CD8-positive, alpha-beta memory T cell (primary cell): ENCODE measurements at regions not wholly inside any gene's neighbourhood (a gene's known extent, or its start where the extent isn't known, plus 50 kb on each side); places are given as distances from the start of the nearest gene placed in this dataset.
"Not testable (repeated sequence)": the region's sequence is repeated elsewhere in the genome, so short reads cannot be mapped to it uniquely, and the experiment has no call there.

ENCODE experiments used
- CTCF ChIA-PET: fragments of 350-600 bp; sonication (Branson Sonifier 250); formaldehyde crosslinking; loops from one replicate; lab custom pipeline; 2021; ENCODE audit warnings: antibody characterized with exemption; lab: Charles Lee
- POLR2A ChIA-PET: fragments of 350-600 bp; sonication (Branson Sonifier 250); formaldehyde crosslinking; loops from one replicate; lab custom pipeline; 2021; ENCODE audit warnings: antibody characterized with exemption; lab: Charles Lee
- DNase-seq, 5 donors: peaks; one replicate each; pipeline versions ENCODE4 v3.0.0 to v3.0.0-alpha.2; 2020 to 2022; ENCODE audit warnings: mixed read lengths in 1 of 5
- H3K27ac ChIP-seq: one replicate; pipeline ENCODE4 v1.7.0; 2013; ENCODE audit warnings: low read depth, mild to moderate bottlenecking, low read length, moderate library complexity
- H3K27me3 ChIP-seq: 2 replicates; pipeline ENCODE4 v1.7.0; 2013; ENCODE audit warnings: low read length, mild to moderate bottlenecking; ENCODE audit not compliant: insufficient read depth, poor library complexity, severe bottlenecking
- H3K36me3 ChIP-seq: 2 replicates; pipeline ENCODE4 v1.7.0; 2013; ENCODE audit warnings: mild to moderate bottlenecking, low read length, moderate library complexity; ENCODE audit not compliant: insufficient read depth
- H3K4me1 ChIP-seq: 2 replicates; pipeline ENCODE4 v1.7.0; 2013; ENCODE audit warnings: mild to moderate bottlenecking, low read length, moderate library complexity; ENCODE audit not compliant: insufficient read depth
- H3K4me3 ChIP-seq: 2 replicates; pipeline ENCODE4 v1.7.0; 2013; ENCODE audit warnings: mild to moderate bottlenecking, low read length
- H3K9me3 ChIP-seq: 2 replicates; pipeline ENCODE4 v1.7.0; 2013; ENCODE audit warnings: mild to moderate bottlenecking, low read length
- H3K27ac Mint-ChIP-seq, 8 donors: one replicate each; pipeline ENCODE4 v1.8.0; 2020 to 2021; ENCODE audit warnings: mixed read lengths in 8 of 8, mild to moderate bottlenecking in 6 of 8, inconsistent platforms in 3 of 8, moderate library complexity in 3 of 8
- H3K27me3 Mint-ChIP-seq, 2 donors: one replicate each; pipeline ENCODE4 v1.8.0; 2020 to 2021; ENCODE audit warnings: mixed read lengths in 2 of 2, mild to moderate bottlenecking in 1 of 2, moderate library complexity in 1 of 2
- H3K36me3 Mint-ChIP-seq, 3 donors: one replicate each; pipeline ENCODE4 v1.8.0; 2020 to 2021; ENCODE audit warnings: mixed read lengths in 3 of 3, inconsistent platforms in 1 of 3, mild to moderate bottlenecking in 1 of 3
- H3K4me1 Mint-ChIP-seq, 3 donors: one replicate each; pipeline ENCODE4 v1.8.0; 2020 to 2021; ENCODE audit warnings: mixed read lengths in 3 of 3, inconsistent platforms in 1 of 3, mild to moderate bottlenecking in 1 of 3
- H3K4me3 Mint-ChIP-seq, 7 donors: one replicate each; pipeline ENCODE4 v1.8.0; 2020 to 2021; ENCODE audit warnings: mixed read lengths in 7 of 7, mild to moderate bottlenecking in 6 of 7, moderate library complexity in 4 of 7, inconsistent platforms in 2 of 7
- H3K9me3 Mint-ChIP-seq, 5 donors: one replicate each; pipeline ENCODE4 v1.8.0; 2020 to 2022; ENCODE audit warnings: mixed read lengths in 5 of 5, mild to moderate bottlenecking in 3 of 5, moderate library complexity in 2 of 5, inconsistent platforms in 1 of 5

DNA sequence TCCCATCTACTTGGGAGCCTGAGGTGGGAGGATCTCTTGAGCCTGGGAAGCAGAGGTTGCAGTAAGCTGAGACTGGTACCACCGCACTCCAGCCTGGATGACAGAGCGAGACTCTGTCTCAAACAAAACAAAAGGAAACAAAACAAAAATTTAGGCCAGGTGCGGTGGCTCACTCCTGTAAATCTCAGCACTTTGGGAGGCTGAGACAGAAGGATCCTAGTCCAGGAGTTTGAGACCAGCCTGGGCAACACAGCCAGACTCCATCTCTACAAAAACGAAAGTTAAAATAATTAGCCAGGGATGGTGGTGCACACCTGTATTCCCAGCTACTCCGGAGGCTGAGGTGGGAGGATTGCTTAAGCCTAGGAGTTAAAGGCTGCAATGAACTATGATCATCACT lies 183.2 kb upstream of the ZNF217 start:
- H3K36me3 Mint-ChIP-seq = no peaks in the 10 kb centered on the region
- ChIA-PET CTCF (no interaction called here), POLR2A (no interaction called here)
- H3K4me1 Mint-ChIP-seq = no peaks in the 10 kb centered on the region
- DNase-seq = no peak
- Histone ChIP-seq H3K4me1 (no peaks in the 10 kb centered on the region), H3K36me3 (no peaks in the 10 kb centered on the region), H3K4me3 (no peak overlapping the region), H3K9me3 (no peaks in the 10 kb centered on the region), H3K27ac (no peak overlapping the region), H3K27me3 (no peaks in the 10 kb centered on the region)
- peak overlapping the region in 1 of 8 donors; percentile 43 for H3K27ac Mint-ChIP-seq
- no peaks in the 10 kb centered on the region for H3K9me3 Mint-ChIP-seq
- H3K27me3 Mint-ChIP-seq = peaks cover 0 to 2% of the 10 kb centered on the region in 2 donors
- no peak overlapping the region for H3K4me3 Mint-ChIP-seq

- CTCF ChIA-PET = interaction anchor here (1.8 kb wide), 1 partner anchor 18 kb away, joined by 4 read pairs; no protein-coding TSS in a partner anchor
- Mint-ChIP-seq H3K4me1 (no peaks in the 10 kb centered on the region), H3K4me3 (no peak overlapping the region), H3K27ac (peak overlapping the region in 1 of 8 donors; percentile 71), H3K27me3 (peaks cover 0 to 2% of the 10 kb centered on the region in 2 donors), H3K9me3 (no peaks in the 10 kb centered on the region), H3K36me3 (no peaks in the 10 kb centered on the region)
- DNase-seq = no peak
- POLR2A ChIA-PET = interaction anchor here (0.5 kb wide), 1 partner anchor 10 kb away, joined by 3 read pairs; no protein-coding TSS in a partner anchor
- Histone ChIP-seq H3K27ac (no peak overlapping the region), H3K27me3 (no peaks in the 10 kb centered on the region), H3K4me3 (no peak overlapping the region), H3K36me3 (no peaks in the 10 kb centered on the region), H3K4me1 (no peaks in the 10 kb centered on the region), H3K9me3 (no peaks in the 10 kb centered on the region)
These were observed 181.0 kb upstream of the ZNF217 start for GRCh38 chr20:53774461-53775203.

GRCh38 chr20:53773792-53774401 lies 180.3 kb upstream of the ZNF217 start:
- ChIA-PET POLR2A (no interaction called here), CTCF (interaction anchor here (1.8 kb wide), 1 partner anchor 17 kb away, joined by 4 read pairs; no protein-coding TSS in a partner anchor)
- no peak overlapping the region for H3K27ac ChIP-seq
- no peaks in the 10 kb centered on the region for H3K9me3 ChIP-seq
- Mint-ChIP-seq H3K4me1 (no peaks in the 10 kb centered on the region), H3K9me3 (no peaks in the 10 kb centered on the region), H3K27ac (no peak overlapping the region), H3K4me3 (no peak overlapping the region), H3K36me3 (no peaks in the 10 kb centered on the region), H3K27me3 (peaks cover 0 to 2% of the 10 kb centered on the region in 2 donors)
- H3K4me1 ChIP-seq = no peaks in the 10 kb centered on the region
- no peaks in the 10 kb centered on the region for H3K36me3 ChIP-seq
- no peaks in the 10 kb centered on the region for H3K27me3 ChIP-seq
- no peak overlapping the region for H3K4me3 ChIP-seq
- no peak for DNase-seq

DNA sequence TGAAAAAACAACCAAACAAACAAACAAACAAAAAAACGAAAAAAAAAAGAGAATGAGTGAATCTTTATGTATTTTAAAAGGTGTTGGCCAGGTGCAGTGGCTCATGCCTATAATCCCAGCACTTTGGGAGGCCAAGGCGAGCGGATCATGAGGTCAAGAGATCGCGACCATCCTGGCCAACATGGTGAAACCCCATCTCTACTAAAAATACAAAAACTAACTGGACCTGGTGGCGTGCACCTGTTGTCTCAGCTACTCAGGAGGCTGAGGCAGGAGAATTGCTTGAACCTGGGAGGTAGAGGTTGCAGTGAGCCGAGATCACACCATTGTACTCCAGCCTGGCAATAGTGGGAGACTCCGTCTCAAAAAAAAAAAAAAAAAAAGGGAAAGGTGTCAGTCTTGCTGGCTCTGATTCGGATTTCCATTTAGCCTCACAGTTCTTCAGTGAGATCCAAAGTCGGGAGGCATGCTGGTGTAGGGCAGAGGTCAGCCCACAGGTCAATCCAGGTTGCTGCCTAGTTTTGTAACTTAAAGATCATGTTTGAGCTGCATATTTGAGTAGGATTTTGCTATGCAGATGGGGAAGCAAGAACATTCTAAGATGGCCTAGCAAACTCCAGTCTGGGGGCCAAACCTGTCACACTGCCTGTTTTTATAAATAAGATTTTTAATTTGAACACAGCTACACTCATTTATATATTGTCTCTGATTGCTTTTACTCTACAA lies 179.6 kb upstream of the ZNF217 start:
- H3K27ac Mint-ChIP-seq, H3K36me3 ChIP-seq, H3K4me1 Mint-ChIP-seq, H3K36me3 Mint-ChIP-seq, POLR2A ChIA-PET, H3K27me3 ChIP-seq, H3K4me1 ChIP-seq, H3K4me3 ChIP-seq, H3K9me3 ChIP-seq, H3K27ac ChIP-seq, H3K9me3 Mint-ChIP-seq, DNase-seq, H3K27me3 Mint-ChIP-seq, H3K4me3 Mint-ChIP-seq: not testable (repeated sequence)
- CTCF ChIA-PET = interaction anchor here (1.8 kb wide), 1 partner anchor 17 kb away, joined by 4 read pairs; no protein-coding TSS in a partner anchor

DNA sequence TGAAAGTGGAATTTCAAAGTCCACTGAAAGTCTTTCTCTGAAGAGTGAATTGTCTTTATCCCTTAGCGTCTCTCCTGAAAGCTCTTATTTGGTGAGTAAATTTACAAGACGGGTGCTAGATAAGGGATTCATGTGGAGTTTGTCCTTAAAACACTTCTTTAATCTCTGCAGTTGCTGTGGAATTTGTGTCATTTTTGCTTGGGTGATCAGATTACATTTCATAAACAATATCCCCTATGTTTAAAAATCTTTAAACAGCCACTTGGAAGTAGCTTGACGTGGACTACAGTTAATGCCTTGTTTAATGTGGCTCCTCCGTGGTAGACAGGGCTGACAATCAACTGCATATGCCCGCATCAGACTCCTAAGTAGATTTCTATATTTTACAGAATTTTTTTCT lies 175.4 kb upstream of the ZNF217 start:
- no peaks in the 10 kb centered on the region for H3K36me3 ChIP-seq
- no peak overlapping the region for H3K4me3 ChIP-seq
- H3K4me1 Mint-ChIP-seq = peaks cover 4 to 5% (median 5%) of the 10 kb centered on the region in 3 donors
- H3K9me3 Mint-ChIP-seq = no peaks in the 10 kb centered on the region
- H3K4me1 ChIP-seq = no peaks in the 10 kb centered on the region
- H3K27ac ChIP-seq = no peak overlapping the region
- no peaks in the 10 kb centered on the region for H3K27me3 ChIP-seq
- POLR2A ChIA-PET = no interaction called here
- H3K4me3 Mint-ChIP-seq = no peak overlapping the region
- no peak overlapping the region for H3K27ac Mint-ChIP-seq
- DNase-seq = no peak
- H3K27me3 Mint-ChIP-seq = no peaks in the 10 kb centered on the region
- no peaks in the 10 kb centered on the region for H3K36me3 Mint-ChIP-seq
- CTCF ChIA-PET = interaction anchor here (1.1 kb wide), 1 partner anchor 146 kb away, joined by 3 read pairs; no protein-coding TSS in a partner anchor
- H3K9me3 ChIP-seq = no peaks in the 10 kb centered on the region

GRCh38 chr20:53768329-53768728 lies 174.7 kb upstream of the ZNF217 start:
- peaks cover 0 to 2% (median 0%) of the 10 kb centered on the region in 5 donors for H3K9me3 Mint-ChIP-seq
- Histone ChIP-seq H3K27me3 (no peaks in the 10 kb centered on the region), H3K27ac (no peak overlapping the region), H3K9me3 (no peaks in the 10 kb centered on the region), H3K4me1 (no peaks in the 10 kb centered on the region), H3K36me3 (no peaks in the 10 kb centered on the region), H3K4me3 (no peak overlapping the region)
- H3K4me1 Mint-ChIP-seq = peaks cover 4 to 5% (median 5%) of the 10 kb centered on the region in 3 donors
- CTCF ChIA-PET = interaction anchor here (1.1 kb wide), 1 partner anchor 147 kb away, joined by 3 read pairs; no protein-coding TSS in a partner anchor
- H3K36me3 Mint-ChIP-seq = no peaks in the 10 kb centered on the region
- H3K4me3 Mint-ChIP-seq = no peak overlapping the region
- DNase-seq = no peak
- POLR2A ChIA-PET = no interaction called here
- no peaks in the 10 kb centered on the region for H3K27me3 Mint-ChIP-seq
- H3K27ac Mint-ChIP-seq = no peak overlapping the region

- Histone ChIP-seq H3K27me3 (no peaks in the 10 kb centered on the region), H3K4me1 (no peaks in the 10 kb centered on the region), H3K27ac (no peak overlapping the region), H3K4me3 (no peak overlapping the region), H3K36me3 (no peaks in the 10 kb centered on the region), H3K9me3 (no peaks in the 10 kb centered on the region)
- DNase-seq = no peak
- Mint-ChIP-seq H3K4me1 (peaks cover 4 to 5% (median 5%) of the 10 kb centered on the region in 3 donors), H3K4me3 (peak overlapping the region in 2 of 7 donors; percentile 12 to 30), H3K27me3 (no peaks in the 10 kb centered on the region), H3K36me3 (no peaks in the 10 kb centered on the region), H3K9me3 (peaks cover 0 to 2% (median 0%) of the 10 kb centered on the region in 5 donors), H3K27ac (peak overlapping the region in 3 of 8 donors; percentile 5 to 81 (median 35))
- ChIA-PET CTCF (no interaction called here), POLR2A (interaction anchor here (1.2 kb wide), 1 partner anchor 13 kb away, joined by 3 read pairs; no protein-coding TSS in a partner anchor)
These were observed 173.7 kb upstream of the ZNF217 start for GRCh38 chr20:53767206-53767930.
